ENCODE measurements at regions not wholly inside any gene's neighbourhood (a gene's known extent, or its start where the extent isn't known, plus 50 kb on each side); places are given as distances from the start of the nearest gene placed in this dataset.

DNA sequence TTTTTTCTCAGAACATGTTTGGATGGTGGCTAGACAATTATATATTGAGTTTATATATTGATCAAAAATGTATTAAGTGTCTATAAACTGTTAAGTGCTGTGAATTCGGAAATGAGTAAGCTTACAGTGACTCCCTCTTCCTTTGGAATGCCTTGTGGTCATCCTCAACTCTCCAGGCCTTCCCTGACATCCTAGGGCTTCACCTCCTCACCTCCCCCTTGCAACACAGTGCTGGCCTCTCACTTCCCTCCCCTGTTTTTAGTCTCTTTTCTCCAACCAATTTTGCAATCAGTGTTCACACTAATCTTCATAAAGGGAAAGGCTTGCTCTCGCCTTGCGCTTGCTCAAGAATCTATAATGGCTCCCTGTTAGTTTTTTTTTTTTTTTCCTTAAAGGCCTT, 95.1 kb upstream of the C1orf21 start:
- TF ChIP-seq, protein P1, sequence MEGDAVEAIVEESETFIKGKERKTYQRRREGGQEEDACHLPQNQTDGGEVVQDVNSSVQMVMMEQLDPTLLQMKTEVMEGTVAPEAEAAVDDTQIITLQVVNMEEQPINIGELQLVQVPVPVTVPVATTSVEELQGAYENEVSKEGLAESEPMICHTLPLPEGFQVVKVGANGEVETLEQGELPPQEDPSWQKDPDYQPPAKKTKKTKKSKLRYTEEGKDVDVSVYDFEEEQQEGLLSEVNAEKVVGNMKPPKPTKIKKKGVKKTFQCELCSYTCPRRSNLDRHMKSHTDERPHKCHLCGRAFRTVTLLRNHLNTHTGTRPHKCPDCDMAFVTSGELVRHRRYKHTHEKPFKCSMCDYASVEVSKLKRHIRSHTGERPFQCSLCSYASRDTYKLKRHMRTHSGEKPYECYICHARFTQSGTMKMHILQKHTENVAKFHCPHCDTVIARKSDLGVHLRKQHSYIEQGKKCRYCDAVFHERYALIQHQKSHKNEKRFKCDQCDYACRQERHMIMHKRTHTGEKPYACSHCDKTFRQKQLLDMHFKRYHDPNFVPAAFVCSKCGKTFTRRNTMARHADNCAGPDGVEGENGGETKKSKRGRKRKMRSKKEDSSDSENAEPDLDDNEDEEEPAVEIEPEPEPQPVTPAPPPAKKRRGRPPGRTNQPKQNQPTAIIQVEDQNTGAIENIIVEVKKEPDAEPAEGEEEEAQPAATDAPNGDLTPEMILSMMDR (conservative IDR thresholded peaks at IDR 0.05) = no peak
- no peaks in the 10 kb centered on the region for H3K4me1 Mint-ChIP-seq
- H3K36me3 Mint-ChIP-seq (ENCODE audit: low read depth) = peaks cover 12% of the 10 kb centered on the region
- H3K27ac Mint-ChIP-seq (ENCODE audit: unreplicated experiment) = no peak overlapping the region
- H3K4me3 Mint-ChIP-seq = no peak overlapping the region
- no peaks in the 10 kb centered on the region for H3K27me3 Mint-ChIP-seq (ENCODE audit: low read depth)
- DNase-seq (ENCODE audit: low read depth, low spot score) = no peak
- peaks cover 29% of the 10 kb centered on the region for H3K9me3 Mint-ChIP-seq

DNA sequence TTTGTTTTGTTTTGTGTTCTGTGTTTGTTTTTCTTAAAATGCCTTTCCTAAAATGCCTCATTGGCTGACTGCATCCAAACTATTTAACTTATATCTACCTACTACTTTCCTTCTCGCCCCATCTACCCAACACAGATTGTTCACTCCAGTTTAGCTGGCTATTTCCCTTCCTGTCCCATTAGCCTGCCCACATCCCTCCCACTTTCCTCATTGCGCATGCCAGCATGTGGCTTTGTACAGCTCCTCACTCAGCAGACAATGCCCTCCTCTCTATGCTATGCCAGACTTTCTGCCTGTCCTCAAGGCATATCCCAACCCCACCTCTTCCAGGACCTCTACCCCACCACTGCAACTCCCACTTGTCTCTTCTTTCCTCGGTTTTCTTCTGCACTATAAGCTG, 94.7 kb upstream of the C1orf21 start:
- no peaks in the 10 kb centered on the region for H3K4me1 Mint-ChIP-seq
- DNase-seq (ENCODE audit: low read depth, low spot score) = no peak
- H3K27me3 Mint-ChIP-seq (ENCODE audit: low read depth) = no peaks in the 10 kb centered on the region
- peaks cover 25% of the 10 kb centered on the region for H3K9me3 Mint-ChIP-seq
- H3K27ac Mint-ChIP-seq (ENCODE audit: unreplicated experiment) = no peak overlapping the region
- no peak overlapping the region for H3K4me3 Mint-ChIP-seq
- peaks cover 9% of the 10 kb centered on the region for H3K36me3 Mint-ChIP-seq (ENCODE audit: low read depth)
- TF ChIP-seq, protein P1 (conservative IDR thresholded peaks at IDR 0.05) = no peak

DNA sequence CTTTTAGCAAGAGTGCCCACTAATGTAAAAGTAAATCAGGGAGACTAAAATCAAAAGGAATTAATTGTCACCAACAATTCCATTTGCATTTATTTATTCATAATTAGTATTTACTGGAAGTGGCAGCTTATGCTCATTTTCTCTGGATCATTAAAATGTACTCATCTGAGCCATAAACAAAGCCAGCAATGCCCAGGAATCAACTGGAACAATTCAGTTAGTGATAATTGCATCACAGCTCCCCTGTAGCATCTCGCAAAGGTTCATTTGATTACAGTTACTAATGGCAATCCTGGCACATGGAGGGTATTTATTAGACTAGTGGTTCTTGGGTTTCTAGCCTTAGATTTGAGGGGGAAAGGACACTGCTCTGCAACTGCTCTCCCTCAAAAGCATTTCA, 92.7 kb upstream of the C1orf21 start:
- Mint-ChIP-seq H3K4me1 (no peaks in the 10 kb centered on the region), H3K4me3 (no peak overlapping the region), H3K27me3 (ENCODE audit: low read depth) (no peaks in the 10 kb centered on the region), H3K36me3 (ENCODE audit: low read depth) (peaks cover 9% of the 10 kb centered on the region), H3K27ac (ENCODE audit: unreplicated experiment) (no peak overlapping the region), H3K9me3 (peaks cover 24% of the 10 kb centered on the region)
- DNase-seq (ENCODE audit: low read depth, low spot score) = no peak
- TF ChIP-seq, protein P1 (conservative IDR thresholded peaks at IDR 0.05) = no peak

DNA sequence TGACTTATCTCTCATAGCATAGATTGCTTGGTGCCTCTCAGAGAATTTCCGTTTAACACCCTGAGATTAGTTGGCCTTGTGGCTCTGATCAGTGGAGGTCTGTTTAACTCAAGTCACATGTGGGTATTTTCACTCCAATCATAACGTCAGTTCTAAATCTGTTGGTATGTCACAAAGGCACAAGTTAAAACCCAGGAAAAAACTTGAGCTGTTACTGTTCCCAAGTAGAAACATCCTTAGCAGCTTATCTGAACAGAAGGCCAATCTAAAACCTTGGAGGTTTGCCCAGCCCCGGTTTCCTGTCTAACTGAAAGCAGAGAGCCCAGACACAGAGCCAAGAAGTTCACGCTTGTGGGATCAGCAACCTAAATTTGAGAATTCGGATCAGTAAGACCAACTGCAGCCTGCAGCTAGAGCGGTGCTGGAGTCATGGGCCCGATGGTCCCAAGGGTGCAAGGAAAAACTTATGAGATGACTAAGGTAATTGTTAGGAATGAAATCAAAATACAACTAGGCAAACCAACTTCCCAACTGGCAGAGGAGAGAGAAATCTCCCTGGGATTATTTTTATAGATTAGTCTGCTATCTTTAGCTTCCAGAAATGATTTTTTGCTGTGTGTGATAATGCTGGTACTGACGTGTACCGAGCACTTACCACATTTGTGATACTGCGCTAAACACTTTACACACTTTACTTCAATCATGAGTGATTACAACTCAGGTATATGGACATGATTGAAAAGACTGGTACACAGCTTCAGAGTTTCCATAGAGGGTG, 90.2 kb upstream of the C1orf21 start:
- peaks cover 7% of the 10 kb centered on the region for H3K9me3 Mint-ChIP-seq
- no peak overlapping the region for H3K27ac Mint-ChIP-seq (ENCODE audit: unreplicated experiment)
- no peaks in the 10 kb centered on the region for H3K27me3 Mint-ChIP-seq (ENCODE audit: low read depth)
- H3K36me3 Mint-ChIP-seq (ENCODE audit: low read depth) = peaks cover 4% of the 10 kb centered on the region
- TF ChIP-seq, protein P1 (conservative IDR thresholded peaks at IDR 0.05) = no peak
- DNase-seq (ENCODE audit: low read depth, low spot score) = no peak
- no peaks in the 10 kb centered on the region for H3K4me1 Mint-ChIP-seq
- H3K4me3 Mint-ChIP-seq = no peak overlapping the region

DNA sequence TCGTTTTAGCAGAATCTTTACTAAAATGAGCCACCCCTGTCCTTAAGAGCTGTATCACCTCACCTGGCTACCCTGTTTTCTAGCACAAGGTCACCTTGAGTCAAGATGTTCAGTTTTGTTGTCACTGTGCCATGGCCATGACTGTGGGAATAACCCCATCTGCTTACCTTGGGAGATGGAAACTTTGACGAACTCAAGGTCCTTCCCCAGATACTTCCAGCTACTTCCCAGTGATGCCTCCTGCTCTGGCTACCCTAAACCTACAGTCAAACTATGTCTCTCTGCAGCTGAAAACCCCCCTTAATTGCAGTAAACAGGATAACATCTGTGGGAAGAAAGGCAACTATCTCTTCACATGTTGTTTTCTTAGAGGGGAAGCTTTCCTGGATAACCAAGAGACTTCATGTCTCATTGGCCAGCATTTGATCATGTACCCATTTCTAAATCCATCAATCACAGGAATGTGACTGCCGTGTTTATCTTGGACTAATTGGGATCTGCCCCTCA, 89.5 kb upstream of the C1orf21 start:
- Mint-ChIP-seq H3K36me3 (ENCODE audit: low read depth) (peaks cover 2% of the 10 kb centered on the region), H3K27ac (ENCODE audit: unreplicated experiment) (no peak overlapping the region), H3K27me3 (ENCODE audit: low read depth) (no peaks in the 10 kb centered on the region), H3K4me1 (no peaks in the 10 kb centered on the region), H3K4me3 (no peak overlapping the region), H3K9me3 (peaks cover 6% of the 10 kb centered on the region)
- DNase-seq (ENCODE audit: low read depth, low spot score) = no peak
- TF ChIP-seq, protein P1 (conservative IDR thresholded peaks at IDR 0.05) = no peak
